ENCODE measurements at regions not wholly inside any gene's neighbourhood (a gene's known extent, or its start where the extent isn't known, plus 50 kb on each side); places are given as distances from the start of the nearest gene placed in this dataset.
"Not testable (repeated sequence)": the region's sequence is repeated elsewhere in the genome, so short reads cannot be mapped to it uniquely, and the experiment has no call there.

GRCh38 chr1:102172200-102172599 lies 175.5 kb upstream of the OLFM3 start:
- H3K4me3 Mint-ChIP-seq = no peak overlapping the region
- no peak overlapping the region for H3K27ac Mint-ChIP-seq

GRCh38 chr1:102163799-102164198 lies 167.1 kb upstream of the OLFM3 start:
- no peak overlapping the region for H3K27ac Mint-ChIP-seq
- no peaks in the 10 kb centered on the region for H3K9me3 Mint-ChIP-seq
- H3K27me3 Mint-ChIP-seq (ENCODE audit: low read depth, poor library complexity) = peaks cover 3% of the 10 kb centered on the region
- H3K4me1 Mint-ChIP-seq = peaks cover 4% of the 10 kb centered on the region
- H3K36me3 Mint-ChIP-seq (ENCODE audit: low read depth) = no peaks in the 10 kb centered on the region
- DNase-seq = no peak
- no peak for TF ChIP-seq CTCF (IDR thresholded peaks at IDR 0.05)
- no peak overlapping the region for H3K4me3 Mint-ChIP-seq

More at GRCh38 chr1:102172200-102172599, 175.5 kb upstream of the OLFM3 start:
- H3K9me3 Mint-ChIP-seq = no peaks in the 10 kb centered on the region
- H3K36me3 Mint-ChIP-seq (ENCODE audit: low read depth) = no peaks in the 10 kb centered on the region
- TF ChIP-seq CTCF (IDR thresholded peaks at IDR 0.05) = no peak
- no peaks in the 10 kb centered on the region for H3K4me1 Mint-ChIP-seq
- H3K27me3 Mint-ChIP-seq (ENCODE audit: low read depth, poor library complexity) = no peaks in the 10 kb centered on the region
- no peak for DNase-seq

GRCh38 chr1:102151242-102151641 lies 154.5 kb upstream of the OLFM3 start:
- Mint-ChIP-seq H3K4me1 (no peaks in the 10 kb centered on the region), H3K27ac (no peak overlapping the region), H3K4me3 (no peak overlapping the region), H3K9me3 (no peaks in the 10 kb centered on the region), H3K27me3 (ENCODE audit: low read depth, poor library complexity) (no peaks in the 10 kb centered on the region), H3K36me3 (ENCODE audit: low read depth) (no peaks in the 10 kb centered on the region)
- DNase-seq = no peak
- no peak for TF ChIP-seq CTCF (IDR thresholded peaks at IDR 0.05)

GRCh38 chr1:102120910-102121309 lies 124.2 kb upstream of the OLFM3 start:
- H3K4me1 Mint-ChIP-seq = no peaks in the 10 kb centered on the region
- no peaks in the 10 kb centered on the region for H3K9me3 Mint-ChIP-seq
- H3K27me3 Mint-ChIP-seq (ENCODE audit: low read depth, poor library complexity) = no peaks in the 10 kb centered on the region
- no peaks in the 10 kb centered on the region for H3K36me3 Mint-ChIP-seq (ENCODE audit: low read depth)
- TF ChIP-seq CTCF (IDR thresholded peaks at IDR 0.05) = no peak
- H3K4me3 Mint-ChIP-seq = no peak overlapping the region
- no peak overlapping the region for H3K27ac Mint-ChIP-seq
- DNase-seq = no peak

- Mint-ChIP-seq H3K36me3 (ENCODE audit: low read depth) (no peaks in the 10 kb centered on the region), H3K4me3 (no peak overlapping the region), H3K9me3 (no peaks in the 10 kb centered on the region), H3K4me1 (no peaks in the 10 kb centered on the region), H3K27me3 (ENCODE audit: low read depth, poor library complexity) (no peaks in the 10 kb centered on the region), H3K27ac (peak overlapping the region; percentile 11)
- no peak for DNase-seq
- TF ChIP-seq CTCF (IDR thresholded peaks at IDR 0.05) = no peak
Observed at GRCh38 chr1:102118150-102118549, 121.4 kb upstream of the OLFM3 start.

- TF ChIP-seq CTCF (IDR thresholded peaks at IDR 0.05) = no peak
- H3K27ac Mint-ChIP-seq = no peak overlapping the region
- no peaks in the 10 kb centered on the region for H3K36me3 Mint-ChIP-seq (ENCODE audit: low read depth)
- no peaks in the 10 kb centered on the region for H3K4me1 Mint-ChIP-seq
- no peak overlapping the region for H3K4me3 Mint-ChIP-seq
- no peak for DNase-seq
- H3K27me3 Mint-ChIP-seq (ENCODE audit: low read depth, poor library complexity) = peaks cover 4% of the 10 kb centered on the region
- H3K9me3 Mint-ChIP-seq = peaks cover 9% of the 10 kb centered on the region
Observed at GRCh38 chr1:102110586-102110985, 113.9 kb upstream of the OLFM3 start.

- DNase-seq; H3K27ac Mint-ChIP-seq; H3K36me3 Mint-ChIP-seq (ENCODE audit: low read depth); H3K4me3 Mint-ChIP-seq; H3K4me1 Mint-ChIP-seq; H3K27me3 Mint-ChIP-seq (ENCODE audit: low read depth, poor library complexity); H3K9me3 Mint-ChIP-seq: not testable (repeated sequence)
Observed at GRCh38 chr1:102109493-102109892, 112.8 kb upstream of the OLFM3 start.

Data from nephron progenitor cell (in vitro differentiated cells).